ENCODE measurements at regions not wholly inside any gene's neighbourhood (a gene's known extent, or its start where the extent isn't known, plus 50 kb on each side); places are given as distances from the start of the nearest gene placed in this dataset.

DNA sequence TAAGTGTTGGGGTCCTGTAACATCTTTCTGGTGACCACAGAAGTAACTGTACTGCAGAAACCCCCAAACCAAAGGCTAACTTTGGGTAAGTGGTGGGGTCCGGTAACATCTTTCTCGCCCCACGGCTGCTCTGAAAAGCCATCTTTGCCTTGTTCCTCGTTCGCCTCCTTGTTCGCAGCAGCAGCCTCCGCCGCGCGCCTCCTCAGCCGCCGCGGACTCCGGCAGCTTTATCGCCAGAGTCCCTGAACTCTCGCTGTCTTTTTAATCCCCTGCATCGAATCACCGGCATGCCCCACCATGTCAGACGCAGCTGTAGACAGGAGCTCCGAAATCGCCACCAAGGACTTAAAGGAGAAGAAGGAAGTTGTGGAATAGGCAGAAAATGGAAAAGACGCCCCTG lies 316.8 kb downstream of the TUSC7 start:
- no peaks in the 10 kb centered on the region for H3K4me1 Mint-ChIP-seq (ENCODE audit: low read depth)
- H3K27ac Mint-ChIP-seq, result no peak overlapping the region
- H3K27me3 Mint-ChIP-seq, result no peaks in the 10 kb centered on the region
- no peak overlapping the region for H3K4me3 Mint-ChIP-seq
- no peaks in the 10 kb centered on the region for H3K9me3 Mint-ChIP-seq
- intact Hi-C loops (cut with DNase I, micrococcal nuclease), result no loop called here
- Histone ChIP-seq H3K9me3 (ENCODE audit: control insufficient read depth in 1 of 2, insufficient read depth in 1 of 2, low read length in 2 of 2) (peaks cover 0 to 8% of the 10 kb centered on the region in 2 experiments), H3K4me1 (ENCODE audit: insufficient read depth, low read length) (no peaks in the 10 kb centered on the region), H3K27me3 (ENCODE audit: control insufficient read depth in 1 of 2, insufficient read depth in 2 of 2, low read length in 2 of 2) (no peaks in the 10 kb centered on the region), H3K4me3 (ENCODE audit: low read length) (no peak overlapping the region), H3K36me3 (ENCODE audit: insufficient read depth, low read length) (no peaks in the 10 kb centered on the region), H3K27ac (ENCODE audit: low read depth in 1 of 2, low read length in 2 of 2) (no peak overlapping the region)
- DNase-seq, result no peak
- H3K36me3 Mint-ChIP-seq (ENCODE audit: low read depth), result no peaks in the 10 kb centered on the region
- ChIA-PET CTCF (no interaction called here), POLR2A (no interaction called here)
- no peak for ATAC-seq (ENCODE audit: poor library complexity)
- TF ChIP-seq CTCF (IDR thresholded peaks at IDR 0.05), result no peak

GRCh38 chr3:117035745-117036144 lies 326.2 kb downstream of the TUSC7 start:
- POLR2A ChIA-PET, result no interaction called here

DNA sequence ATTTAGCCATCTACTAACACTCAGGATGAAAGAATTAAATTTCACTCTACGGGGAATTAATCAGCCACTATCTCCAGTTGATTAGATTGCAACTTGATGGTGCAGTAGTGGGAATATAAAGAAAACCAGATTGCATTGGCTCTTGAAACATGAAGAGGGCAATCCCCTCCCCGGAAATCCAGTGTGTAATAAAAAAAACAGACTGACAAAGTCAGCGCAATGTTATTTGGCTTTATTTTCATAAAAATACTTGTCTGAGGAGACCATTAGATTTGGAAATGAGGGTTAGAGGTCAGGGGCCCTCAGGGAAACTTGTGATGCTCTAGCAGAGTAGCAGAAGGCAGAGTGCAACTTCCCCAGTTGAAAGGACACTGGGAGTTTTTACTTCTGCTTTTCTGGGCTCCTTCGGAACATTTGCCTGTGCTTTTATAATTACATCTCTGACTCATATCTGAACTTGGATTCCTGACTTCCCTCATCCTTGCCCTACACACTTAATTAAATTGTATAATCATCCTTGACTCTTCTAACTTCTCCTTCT lies 326.8 kb downstream of the TUSC7 start:
- Mint-ChIP-seq H3K4me1 (ENCODE audit: low read depth) (no peaks in the 10 kb centered on the region), H3K27ac (no peak overlapping the region), H3K4me3 (no peak overlapping the region), H3K27me3 (no peaks in the 10 kb centered on the region), H3K9me3 (peaks cover 4% of the 10 kb centered on the region), H3K36me3 (ENCODE audit: low read depth) (no peaks in the 10 kb centered on the region)
- no peaks in the 10 kb centered on the region for H3K9me3 ChIP-seq (ENCODE audit: control insufficient read depth in 1 of 2, insufficient read depth in 1 of 2, low read length in 2 of 2)
- H3K27ac ChIP-seq (ENCODE audit: low read depth in 1 of 2, low read length in 2 of 2), result no peak overlapping the region
- ChIA-PET CTCF (no interaction called here), POLR2A (no interaction called here)
- peak in 3 of 14 experiments; percentile 34 to 55 (median 48) for DNase-seq
- no peaks in the 10 kb centered on the region for H3K27me3 ChIP-seq (ENCODE audit: control insufficient read depth in 1 of 2, insufficient read depth in 2 of 2, low read length in 2 of 2)
- no peak for ATAC-seq (ENCODE audit: poor library complexity)
- H3K4me3 ChIP-seq (ENCODE audit: low read length), result no peak overlapping the region
- no peaks in the 10 kb centered on the region for H3K4me1 ChIP-seq (ENCODE audit: insufficient read depth, low read length)
- no peaks in the 10 kb centered on the region for H3K36me3 ChIP-seq (ENCODE audit: insufficient read depth, low read length)
- intact Hi-C loops (cut with DNase I, micrococcal nuclease), result no loop called here
- no peak for TF ChIP-seq CTCF (IDR thresholded peaks at IDR 0.05)

More at GRCh38 chr3:117035745-117036144, 326.2 kb downstream of the TUSC7 start:
- Mint-ChIP-seq H3K27ac (no peak overlapping the region), H3K36me3 (ENCODE audit: low read depth) (no peaks in the 10 kb centered on the region), H3K4me3 (no peak overlapping the region), H3K9me3 (peaks cover 4% of the 10 kb centered on the region), H3K27me3 (no peaks in the 10 kb centered on the region), H3K4me1 (ENCODE audit: low read depth) (no peaks in the 10 kb centered on the region)
- CTCF ChIA-PET, result no interaction called here
- H3K36me3 ChIP-seq (ENCODE audit: insufficient read depth, low read length), result no peaks in the 10 kb centered on the region
- H3K27me3 ChIP-seq (ENCODE audit: control insufficient read depth in 1 of 2, insufficient read depth in 2 of 2, low read length in 2 of 2), result no peaks in the 10 kb centered on the region
- ATAC-seq (ENCODE audit: poor library complexity) (no peak), DNase-seq (peak in 1 of 14 experiments; percentile 1)
- intact Hi-C loops (cut with DNase I, micrococcal nuclease), result no loop called here
- H3K27ac ChIP-seq (ENCODE audit: low read depth in 1 of 2, low read length in 2 of 2), result no peak overlapping the region
- no peak overlapping the region for H3K4me3 ChIP-seq (ENCODE audit: low read length)
- TF ChIP-seq CTCF (IDR thresholded peaks at IDR 0.05), result no peak
- no peaks in the 10 kb centered on the region for H3K9me3 ChIP-seq (ENCODE audit: control insufficient read depth in 1 of 2, insufficient read depth in 1 of 2, low read length in 2 of 2)
- H3K4me1 ChIP-seq (ENCODE audit: insufficient read depth, low read length), result no peaks in the 10 kb centered on the region

Measured in CD4-positive, alpha-beta T cell (primary cell).